Limb (tissue), 2 donors: ENCODE measurements at regions not wholly inside any gene's neighbourhood (a gene's known extent, or its start where the extent isn't known, plus 50 kb on each side); places are given as distances from the start of the nearest gene placed in this dataset.
"Not testable (repeated sequence)": the region's sequence is repeated elsewhere in the genome, so short reads cannot be mapped to it uniquely, and the experiment has no call there.

Experiments used
- DNase-seq, 2 donors: peaks; one replicate each; pipeline ENCODE4 v3.0.0-alpha.2; 2016; ENCODE audit errors: extremely low spot score in 2 of 2

GRCh38 chr12:131249246-131250027 lies 295.7 kb downstream of the ADGRD1 start:
- no peak for DNase-seq

GRCh38 chr12:131250028-131250950 lies 296.6 kb downstream of the ADGRD1 start:
- DNase-seq = no peak

GRCh38 chr12:131250951-131251315 lies 297.2 kb downstream of the ADGRD1 start:
- DNase-seq = no peak

- DNase-seq = no peak
Measured at GRCh38 chr12:131251336-131252101, 297.8 kb downstream of the ADGRD1 start.

GRCh38 chr12:131253376-131254026 lies 299.8 kb downstream of the ADGRD1 start:
- DNase-seq = no peak

- DNase-seq = no peak
Measured at GRCh38 chr12:131254374-131254773, 300.7 kb downstream of the ADGRD1 start.

- no peak for DNase-seq
Measured at GRCh38 chr12:131258398-131258797, 304.7 kb downstream of the ADGRD1 start.

- no peak for DNase-seq
Measured at GRCh38 chr12:131260251-131260905, 306.7 kb downstream of the ADGRD1 start.

GRCh38 chr12:131260954-131261353 lies 307.2 kb downstream of the ADGRD1 start:
- no peak for DNase-seq

GRCh38 chr12:131261906-131262305 lies 308.2 kb downstream of the ADGRD1 start:
- no peak for DNase-seq

- DNase-seq = no peak
Measured at GRCh38 chr12:131263626-131264025, 309.9 kb downstream of the ADGRD1 start.

- no peak for DNase-seq
Measured at GRCh38 chr12:131264635-131265034, 310.9 kb downstream of the ADGRD1 start.

- no peak for DNase-seq
Measured at GRCh38 chr12:131266591-131267467, 313.1 kb downstream of the ADGRD1 start.

- DNase-seq = no peak
Measured at GRCh38 chr12:131267576-131267975, 313.9 kb downstream of the ADGRD1 start.

GRCh38 chr12:131268123-131268522 lies 314.4 kb downstream of the ADGRD1 start:
- not testable (repeated sequence) for DNase-seq

GRCh38 chr12:131268571-131268970 lies 314.9 kb downstream of the ADGRD1 start:
- not testable (repeated sequence) for DNase-seq

- no peak for DNase-seq
Measured at GRCh38 chr12:131269551-131269950, 315.8 kb downstream of the ADGRD1 start.

GRCh38 chr12:131269977-131270376 lies 316.3 kb downstream of the ADGRD1 start:
- not testable (repeated sequence) for DNase-seq

- no peak for DNase-seq
Measured at GRCh38 chr12:131271724-131272123, 318.0 kb downstream of the ADGRD1 start.
